ENCODE measurements at regions not wholly inside any gene's neighbourhood (a gene's known extent, or its start where the extent isn't known, plus 50 kb on each side); places are given as distances from the start of the nearest gene placed in this dataset.
"Not testable (repeated sequence)": the region's sequence is repeated elsewhere in the genome, so short reads cannot be mapped to it uniquely, and the experiment has no call there.

GRCh38 chr12:42756841-42757623 is 167.5 kb upstream of the PRICKLE1 start:
- no peak for DNase-seq

DNA sequence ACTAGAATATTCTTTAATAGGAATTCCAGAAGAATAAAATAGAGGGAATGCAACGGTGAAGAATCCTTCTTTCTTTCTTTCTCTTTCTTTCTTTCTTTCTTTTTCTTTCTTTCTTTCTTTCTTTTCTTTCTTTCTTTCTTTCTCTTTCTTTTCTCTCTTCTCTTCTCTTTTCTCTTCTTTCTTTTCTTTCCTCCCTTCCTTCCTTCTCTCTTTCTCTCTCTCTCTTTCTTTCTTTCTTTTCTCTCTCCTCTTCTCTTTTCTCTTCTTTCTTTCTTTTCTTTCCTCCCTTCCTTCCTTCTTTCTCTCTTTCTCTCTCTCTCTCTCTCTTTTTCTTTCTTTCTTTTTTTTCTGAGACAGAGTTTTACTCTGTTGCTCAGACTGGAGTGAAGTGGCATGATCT is 160.8 kb upstream of the PRICKLE1 start:
- DNase-seq, result no peak

GRCh38 chr12:42749239-42749638 is 159.7 kb upstream of the PRICKLE1 start:
- no peak for DNase-seq

- DNase-seq, result no peak
Measured at GRCh38 chr12:42744539-42745182, 155.1 kb upstream of the PRICKLE1 start.

DNA sequence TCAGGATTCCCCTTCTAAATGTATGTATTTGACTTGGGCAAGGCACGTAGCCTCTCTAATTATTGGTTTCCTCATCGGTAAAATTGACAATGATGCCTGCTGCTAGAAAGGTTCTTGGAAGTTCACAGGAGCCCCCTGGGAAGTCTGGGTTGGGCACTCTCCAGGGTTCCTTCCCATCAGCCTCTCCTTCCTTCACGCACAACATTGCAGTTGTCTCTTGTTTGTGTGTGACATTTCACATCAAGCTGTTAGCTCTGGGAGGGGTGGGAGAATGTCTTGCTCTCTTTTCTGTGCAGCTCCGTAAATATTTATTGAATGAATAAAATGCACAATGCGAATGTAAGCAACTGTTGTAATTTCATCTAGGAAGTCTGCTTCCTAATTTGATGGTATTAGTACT is 153.2 kb upstream of the PRICKLE1 start:
- no peak for DNase-seq

GRCh38 chr12:42741771-42742510 is 152.4 kb upstream of the PRICKLE1 start:
- DNase-seq, result no peak

GRCh38 chr12:42741091-42741490 is 151.5 kb upstream of the PRICKLE1 start:
- DNase-seq, result no peak

GRCh38 chr12:42737398-42737797 is 147.9 kb upstream of the PRICKLE1 start:
- no peak for DNase-seq

DNA sequence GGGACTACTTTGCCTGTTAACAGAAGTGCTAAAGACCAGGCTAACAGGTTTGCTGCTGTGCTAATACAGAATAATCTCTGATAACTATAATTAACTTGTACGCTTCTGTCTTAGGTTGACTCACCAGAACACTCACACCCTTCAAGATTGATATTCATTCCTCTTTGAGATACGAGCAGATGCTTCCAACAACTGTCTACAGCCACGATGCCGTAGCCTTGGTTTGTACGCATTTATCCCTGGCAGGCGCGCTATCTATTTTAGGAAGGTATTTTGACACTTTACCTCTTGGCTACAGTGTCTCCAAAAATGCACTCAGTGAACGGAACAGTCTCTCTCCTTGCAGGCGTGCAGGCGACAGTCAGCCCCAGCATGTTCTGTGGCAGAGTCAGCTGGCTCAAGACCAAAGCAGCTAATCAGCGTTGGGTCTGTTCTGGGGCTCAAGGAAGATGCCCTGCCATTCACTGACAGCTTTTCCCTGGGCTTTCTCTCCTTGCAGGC is 146.4 kb upstream of the PRICKLE1 start:
- no peak for DNase-seq

GRCh38 chr12:42733911-42734310 is 144.4 kb upstream of the PRICKLE1 start:
- DNase-seq, result no peak

GRCh38 chr12:42732908-42733411 is 143.4 kb upstream of the PRICKLE1 start:
- no peak for DNase-seq

DNA sequence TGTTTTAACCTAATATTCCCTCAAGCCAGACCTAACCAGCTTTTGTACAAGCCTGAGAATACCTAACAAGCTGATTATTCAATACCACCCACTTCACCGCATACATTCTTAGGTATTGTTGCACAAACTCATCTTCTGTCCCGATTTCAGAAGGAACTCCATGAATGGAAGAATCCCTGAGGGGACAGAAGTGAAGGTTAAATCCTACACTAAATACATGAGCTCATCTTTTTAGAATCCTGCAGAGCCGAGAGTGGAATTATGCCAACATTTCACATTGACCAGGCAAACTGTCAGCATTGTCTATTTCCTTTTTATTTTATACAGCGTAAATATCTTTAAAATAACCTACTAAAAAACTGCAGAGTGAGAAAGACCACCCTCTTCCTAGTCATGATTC is 140.7 kb upstream of the PRICKLE1 start:
- no peak for DNase-seq

- DNase-seq, result no peak
Measured at GRCh38 chr12:42729535-42729900, 140.0 kb upstream of the PRICKLE1 start.

DNA sequence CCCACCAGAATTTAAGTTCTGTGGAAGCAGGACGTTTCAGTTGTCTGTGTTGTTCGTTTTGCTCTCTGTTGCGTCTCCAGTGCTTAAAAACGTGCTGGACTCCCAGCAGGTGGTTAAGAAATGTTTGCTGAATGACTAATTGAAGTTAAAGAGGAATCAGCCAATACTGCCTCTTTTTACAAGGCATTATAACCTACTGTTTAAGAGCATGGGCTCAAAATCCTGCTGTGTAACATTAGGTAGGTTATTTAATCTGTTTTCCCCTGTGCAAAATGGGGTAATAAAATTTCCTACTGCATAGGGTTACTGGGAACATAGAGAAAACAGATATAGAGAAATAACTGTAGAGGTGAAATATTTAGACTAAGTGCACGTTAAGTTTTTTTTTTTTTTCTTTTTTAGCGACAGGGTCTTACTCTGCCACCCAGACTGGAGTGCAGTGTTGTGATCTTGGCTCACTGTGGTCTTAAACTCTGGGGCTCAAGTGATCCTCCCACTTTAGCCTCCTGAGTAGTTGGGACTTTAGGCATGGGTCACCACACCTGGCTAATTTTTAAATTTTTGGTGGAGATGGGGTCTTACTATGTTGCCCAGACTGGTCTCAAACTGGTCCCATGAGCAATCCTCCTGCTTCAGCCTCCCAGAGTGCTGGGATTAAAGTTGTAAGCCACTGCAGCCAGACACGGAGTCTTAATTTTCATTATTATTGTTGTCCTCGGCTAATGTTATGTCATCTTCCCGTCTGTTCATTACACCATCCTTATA is 139.4 kb upstream of the PRICKLE1 start:
- no peak for DNase-seq

- DNase-seq, result no peak
Measured at GRCh38 chr12:42728287-42728686, 138.7 kb upstream of the PRICKLE1 start.

DNA sequence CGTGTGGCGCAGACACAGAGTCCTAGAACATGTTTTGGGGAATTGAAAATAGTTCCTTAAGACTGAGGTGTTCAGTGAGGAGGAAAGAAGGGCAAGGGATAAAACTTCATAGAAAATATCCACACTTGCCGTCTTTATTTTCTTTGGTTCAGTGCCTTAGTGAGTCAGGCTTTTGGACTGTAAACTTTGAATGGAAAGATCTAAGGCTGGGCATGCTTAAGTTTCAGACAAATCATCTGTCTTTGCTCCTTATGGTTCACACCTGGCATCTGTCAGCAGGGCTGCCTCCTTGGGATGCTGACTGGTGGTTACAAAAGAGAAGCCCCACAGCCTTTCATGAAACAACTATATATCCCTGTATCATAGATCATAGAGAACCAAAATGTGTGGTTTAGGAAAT is 136.3 kb upstream of the PRICKLE1 start:
- DNase-seq, result no peak

DNA sequence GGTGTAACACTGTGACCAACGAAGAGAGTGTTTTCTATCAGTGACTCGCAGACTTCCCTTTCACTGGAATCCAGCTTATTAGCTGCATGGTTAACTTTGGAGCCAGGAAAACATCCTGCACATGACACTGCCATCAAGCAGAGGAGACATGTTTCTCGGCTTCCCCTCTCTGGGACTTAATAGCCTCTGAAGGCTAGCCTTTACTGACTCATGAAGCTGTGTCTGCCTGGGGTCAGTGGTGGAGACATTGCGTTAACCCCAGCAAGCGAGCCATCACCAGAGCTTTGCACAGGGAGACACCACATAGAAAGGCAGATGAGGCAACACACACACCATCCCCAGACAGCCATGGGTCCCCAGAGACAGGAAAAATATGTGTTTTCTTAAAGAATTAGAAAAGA is 126.9 kb upstream of the PRICKLE1 start:
- DNase-seq, result no peak

- DNase-seq, result not testable (repeated sequence)
Measured at GRCh38 chr12:42713566-42713965, 124.0 kb upstream of the PRICKLE1 start.

GRCh38 chr12:42708374-42708773 is 118.8 kb upstream of the PRICKLE1 start:
- not testable (repeated sequence) for DNase-seq

GRCh38 chr12:42707312-42708226 is 118.0 kb upstream of the PRICKLE1 start:
- DNase-seq, result no peak

GRCh38 chr12:42706321-42706720 is 116.8 kb upstream of the PRICKLE1 start:
- no peak for DNase-seq

GRCh38 chr12:42705863-42706262 is 116.3 kb upstream of the PRICKLE1 start:
- no peak for DNase-seq

Data from SHP77 (cell line).